Common myeloid progenitor, CD34-positive (primary cell): ENCODE measurements at regions not wholly inside any gene's neighbourhood (a gene's known extent, or its start where the extent isn't known, plus 50 kb on each side); places are given as distances from the start of the nearest gene placed in this dataset.

Experiments
- CTCF ChIA-PET: fragments of 350-600 bp; sonication (Branson Sonifier 250); formaldehyde crosslinking; loops from one replicate; lab custom pipeline; 2021; ENCODE audit warnings: antibody characterized with exemption; lab: Charles Lee
- POLR2A ChIA-PET: fragments of 350-600 bp; sonication (Branson Sonifier 250); formaldehyde crosslinking; loops from one replicate; lab custom pipeline; 2021; ENCODE audit warnings: antibody characterized with exemption; lab: Charles Lee
- DNase-seq, 3 donors: peaks; one replicate each; pipeline versions ENCODE4 v3.0.0 to v3.0.0-alpha.2; 2013
- H3K27ac ChIP-seq, 2 experiments: 1 replicate in 1 of 2; 2 replicates in 1 of 2; pipeline ENCODE4 v1.7.0; 2013; ENCODE audit warnings: inconsistent platforms in 2 of 2, low read length in 2 of 2, mild to moderate bottlenecking in 2 of 2, low read depth in 1 of 2, moderate library complexity in 1 of 2; ENCODE audit not compliant: severe bottlenecking in 2 of 2, insufficient read depth in 1 of 2, poor library complexity in 1 of 2
- H3K27me3 ChIP-seq, 5 experiments: replicated peaks in 2 of 5; 1 replicate in 3 of 5; 2 replicates in 2 of 5; pipeline versions ENCODE4 v1.6.1 to v1.7.0; 2013; ENCODE audit warnings: low read length in 4 of 5, mild to moderate bottlenecking in 2 of 5, moderate library complexity in 2 of 5, inconsistent platforms in 1 of 5; ENCODE audit not compliant: insufficient read depth in 5 of 5, control insufficient read depth in 4 of 5
- H3K36me3 ChIP-seq, 4 experiments: 1 replicate in 2 of 4; 2 replicates in 2 of 4; pipeline versions ENCODE4 v1.6.1 to v1.7.0; 2013; ENCODE audit warnings: low read length in 3 of 4, control low read depth in 1 of 4, mild to moderate bottlenecking in 1 of 4; ENCODE audit not compliant: control insufficient read depth in 4 of 4, insufficient read depth in 4 of 4
- H3K4me1 ChIP-seq, 4 experiments: 1 replicate in 3 of 4; 2 replicates in 1 of 4; pipeline versions ENCODE4 v1.6.1 to v1.7.1; 2013; ENCODE audit warnings: low read length in 3 of 4, mild to moderate bottlenecking in 3 of 4, control low read depth in 1 of 4, inconsistent platforms in 1 of 4, moderate library complexity in 1 of 4; ENCODE audit not compliant: control insufficient read depth in 4 of 4, insufficient read depth in 4 of 4; ENCODE audit errors: control extremely low read depth in 1 of 4
- H3K4me3 ChIP-seq, 7 experiments: 1 replicate in 4 of 7; 2 replicates in 3 of 7; pipeline versions ENCODE4 v1.5.1 to v1.7.0; 2013; ENCODE audit warnings: mild to moderate bottlenecking in 7 of 7, low read length in 6 of 7, moderate library complexity in 6 of 7, inconsistent platforms in 2 of 7, low read depth in 2 of 7, control low read depth in 1 of 7; ENCODE audit not compliant: insufficient read depth in 4 of 7, control insufficient read depth in 1 of 7; ENCODE audit errors: extremely low read depth in 1 of 7
- H3K9me3 ChIP-seq, 5 experiments: 1 replicate in 4 of 5; 2 replicates in 1 of 5; pipeline versions ENCODE4 v1.6.1 to v1.7.1; 2013; ENCODE audit warnings: low read length in 4 of 5, mild to moderate bottlenecking in 2 of 5, inconsistent platforms in 1 of 5, low read depth in 1 of 5, moderate library complexity in 1 of 5; ENCODE audit not compliant: control insufficient read depth in 4 of 5, insufficient read depth in 2 of 5; ENCODE audit errors: control extremely low read depth in 1 of 5
- WGBS: methylation state at CpG from one replicate; pipeline ENCODE4 v1.1.5; 2013; ENCODE audit not compliant: insufficient coverage; 5-methylcytosine and 5-hydroxymethylcytosine counted together

- Histone ChIP-seq H3K36me3 (no peaks in the 10 kb centered on the region), H3K27ac (no peak overlapping the region), H3K4me3 (no peak overlapping the region), H3K27me3 (no peaks in the 10 kb centered on the region), H3K9me3 (no peaks in the 10 kb centered on the region), H3K4me1 (no peaks in the 10 kb centered on the region)
- 100% methylated on average over 1 of the region's 4 CpGs for WGBS
- POLR2A ChIA-PET, result no interaction called here
- no peak for DNase-seq
- CTCF ChIA-PET, result no interaction called here
Measured at GRCh38 chr3:177576746-177577145, 379.5 kb upstream of the TBL1XR1 start.

DNA sequence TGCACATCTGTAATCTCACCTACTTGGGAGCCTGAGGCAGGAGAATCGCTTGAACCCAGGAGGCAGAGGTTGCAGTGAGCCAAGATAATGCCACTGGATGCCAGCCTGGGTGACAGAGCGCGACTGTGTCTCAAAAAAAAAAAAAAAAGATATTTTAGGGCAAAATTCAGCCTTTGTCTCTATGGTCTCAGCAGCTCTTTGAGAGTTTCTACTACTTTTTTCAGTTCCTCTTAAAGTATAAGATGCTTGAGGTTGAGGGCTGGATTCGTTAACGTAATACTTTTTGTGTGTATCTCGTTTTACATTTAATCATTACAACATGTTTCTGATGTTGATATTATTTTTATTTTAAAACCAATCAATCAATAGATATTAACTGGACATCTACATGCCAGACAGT is 381.2 kb upstream of the TBL1XR1 start:
- Histone ChIP-seq H3K27me3 (no peaks in the 10 kb centered on the region), H3K4me1 (no peaks in the 10 kb centered on the region), H3K9me3 (no peaks in the 10 kb centered on the region), H3K36me3 (no peaks in the 10 kb centered on the region), H3K27ac (no peak overlapping the region), H3K4me3 (no peak overlapping the region)
- DNase-seq, result no peak
- ChIA-PET CTCF (no interaction called here), POLR2A (interaction anchor here (0.6 kb wide), 1 partner anchor 74 kb away, joined by 3 read pairs; no protein-coding TSS in a partner anchor)
- 83% methylated on average over 3 of the region's 6 CpGs for WGBS

GRCh38 chr3:177579419-177579818 is 382.1 kb upstream of the TBL1XR1 start:
- no peak for DNase-seq
- no peak overlapping the region for H3K27ac ChIP-seq

DNA sequence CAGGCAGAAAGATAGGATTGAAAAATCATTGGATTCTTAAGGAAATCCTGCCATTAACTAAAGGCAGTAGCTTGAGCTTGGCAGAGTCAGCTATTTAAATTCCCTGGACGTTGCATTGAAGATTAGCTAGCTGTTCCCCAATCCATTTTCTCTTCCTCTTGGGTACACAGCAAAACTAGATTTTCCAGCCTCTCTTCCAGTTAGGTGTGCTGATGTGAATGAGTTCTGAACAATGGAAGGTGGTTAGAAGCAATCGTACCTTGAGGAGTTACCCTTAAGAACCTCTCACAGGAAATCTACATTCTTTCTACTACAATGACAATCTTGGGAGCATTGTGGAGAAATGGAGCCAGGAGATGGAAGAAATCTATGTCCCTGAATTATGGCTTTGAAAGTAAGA is 383.2 kb upstream of the TBL1XR1 start:
- 100% methylated on average over 1 of the region's 2 CpGs for WGBS
- no peaks in the 10 kb centered on the region for H3K36me3 ChIP-seq
- H3K9me3 ChIP-seq, result no peaks in the 10 kb centered on the region
- ChIA-PET CTCF (no interaction called here), POLR2A (no interaction called here)
- DNase-seq, result no peak
- no peaks in the 10 kb centered on the region for H3K4me1 ChIP-seq
- no peak overlapping the region for H3K27ac ChIP-seq
- H3K27me3 ChIP-seq, result no peaks in the 10 kb centered on the region
- H3K4me3 ChIP-seq, result no peak overlapping the region

More at GRCh38 chr3:177579419-177579818, 382.1 kb upstream of the TBL1XR1 start:
- ChIA-PET POLR2A (interaction anchor here (0.6 kb wide), 1 partner anchor 27 kb away, joined by 4 read pairs; no protein-coding TSS in a partner anchor), CTCF (no interaction called here)
- Histone ChIP-seq H3K9me3 (no peaks in the 10 kb centered on the region), H3K27me3 (no peaks in the 10 kb centered on the region), H3K4me1 (no peaks in the 10 kb centered on the region), H3K36me3 (no peaks in the 10 kb centered on the region), H3K4me3 (no peak overlapping the region)
- WGBS, result 100% methylated on average over 4 of the region's 4 CpGs

DNA sequence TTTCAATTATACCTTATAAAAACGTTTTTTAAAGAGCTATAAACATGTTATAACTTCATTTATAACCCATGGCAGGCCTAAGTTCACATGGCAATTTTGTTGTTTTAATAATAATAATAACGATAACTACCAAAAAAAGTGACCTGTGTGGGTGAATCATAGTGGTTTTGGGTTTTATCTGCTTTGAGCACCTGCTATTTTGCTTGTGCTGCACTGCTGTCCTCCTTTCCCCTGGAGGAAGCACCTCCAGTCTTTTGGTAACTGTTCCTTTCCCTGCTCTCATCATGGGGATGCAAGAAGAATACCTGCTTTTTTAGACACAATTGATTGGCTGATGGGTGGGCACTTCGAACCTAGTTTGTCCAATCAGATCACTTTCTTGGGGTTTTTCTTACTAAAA is 388.0 kb upstream of the TBL1XR1 start:
- Histone ChIP-seq H3K9me3 (peaks cover 0 to 2% (median 0%) of the 10 kb centered on the region in 5 experiments), H3K27ac (no peak overlapping the region), H3K36me3 (no peaks in the 10 kb centered on the region), H3K4me3 (no peak overlapping the region), H3K27me3 (no peaks in the 10 kb centered on the region), H3K4me1 (peaks cover 0 to 5% (median 0%) of the 10 kb centered on the region in 4 experiments)
- 100% methylated on average over 1 of the region's 3 CpGs for WGBS
- POLR2A ChIA-PET, result no interaction called here
- CTCF ChIA-PET, result interaction anchor here (0.6 to 1.5 kb wide), 2 partner anchors 19 to 37 kb away, joined by 3 read pairs; no protein-coding TSS in a partner anchor
- DNase-seq, result peak in 2 of 3 donors; percentile 18 to 56

GRCh38 chr3:177589041-177589650 is 391.9 kb upstream of the TBL1XR1 start:
- H3K4me3 ChIP-seq, result no peak overlapping the region
- no peak for DNase-seq
- no peak overlapping the region for H3K27ac ChIP-seq
- H3K4me1 ChIP-seq, result peaks cover 0 to 17% (median 11%) of the 10 kb centered on the region in 4 experiments
- 92% methylated on average over 2 of the region's 3 CpGs for WGBS
- no peaks in the 10 kb centered on the region for H3K36me3 ChIP-seq
- H3K9me3 ChIP-seq, result peaks cover 0 to 2% (median 0%) of the 10 kb centered on the region in 5 experiments
- CTCF ChIA-PET, result no interaction called here
- POLR2A ChIA-PET, result no interaction called here
- H3K27me3 ChIP-seq, result no peaks in the 10 kb centered on the region

DNA sequence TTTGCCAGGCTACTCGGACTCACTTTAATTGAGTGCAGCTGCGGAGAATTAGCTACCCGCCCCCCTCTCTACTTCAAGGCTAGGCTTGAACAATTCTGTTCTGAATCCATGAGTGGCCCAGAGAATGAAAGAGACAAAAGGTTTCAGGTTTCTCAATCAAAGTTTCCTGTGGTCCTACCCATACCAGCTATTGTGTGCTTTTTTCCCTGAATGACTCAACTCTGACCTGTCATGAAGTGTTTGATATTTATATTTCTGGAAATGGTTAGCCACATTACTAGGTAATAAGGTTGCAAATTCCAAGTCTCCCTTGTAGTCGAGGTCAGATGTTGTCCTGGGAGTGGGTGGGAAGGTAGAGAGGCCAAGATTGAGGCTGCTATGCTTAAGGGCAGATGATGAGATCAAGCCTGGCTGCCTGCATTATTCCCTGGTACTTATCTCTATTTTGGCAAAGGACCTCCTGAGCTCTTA is 392.7 kb upstream of the TBL1XR1 start:
- ChIA-PET POLR2A (no interaction called here), CTCF (no interaction called here)
- Histone ChIP-seq H3K4me3 (no peak overlapping the region), H3K36me3 (no peaks in the 10 kb centered on the region), H3K27me3 (no peaks in the 10 kb centered on the region), H3K27ac (no peak overlapping the region), H3K4me1 (peaks cover 0 to 17% (median 11%) of the 10 kb centered on the region in 4 experiments), H3K9me3 (peaks cover 0 to 2% (median 0%) of the 10 kb centered on the region in 5 experiments)
- WGBS, result 89% methylated on average over 4 of the region's 4 CpGs
- no peak for DNase-seq
